HL-60/S4 (cell line): ENCODE measurements at regions not wholly inside any gene's neighbourhood (a gene's known extent, or its start where the extent isn't known, plus 50 kb on each side); places are given as distances from the start of the nearest gene placed in this dataset.
"Not testable (repeated sequence)": the region's sequence is repeated elsewhere in the genome, so short reads cannot be mapped to it uniquely, and the experiment has no call there.

Experiments used
- in situ Hi-C: fragments of 300-500 bp; cut with MboI; formaldehyde crosslinking; loops from 2 replicates; pipeline ENCODE4 v1.14.3; 2022; ENCODE audit warnings: low sequenced_read_pairs

DNA sequence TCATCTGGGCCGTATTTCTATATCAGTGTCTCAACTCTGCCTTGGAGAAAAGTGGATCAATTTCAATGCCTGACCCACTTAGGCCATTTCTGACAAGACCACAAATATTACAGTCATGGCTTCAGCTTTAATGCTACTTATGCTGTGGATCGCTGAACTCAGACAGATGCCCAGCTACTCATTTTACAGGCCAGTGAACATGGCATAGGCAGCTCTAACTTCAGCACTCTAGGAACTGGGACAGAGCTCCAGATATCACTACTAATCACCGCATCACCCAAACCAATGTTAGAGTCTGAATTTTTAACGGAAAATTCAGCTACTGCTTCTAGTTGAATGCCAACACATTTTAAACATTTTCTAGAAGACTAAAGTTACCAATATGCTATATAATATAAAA lies 809.6 kb upstream of the FRG1 start:
- in situ Hi-C loops = no loop called here

DNA sequence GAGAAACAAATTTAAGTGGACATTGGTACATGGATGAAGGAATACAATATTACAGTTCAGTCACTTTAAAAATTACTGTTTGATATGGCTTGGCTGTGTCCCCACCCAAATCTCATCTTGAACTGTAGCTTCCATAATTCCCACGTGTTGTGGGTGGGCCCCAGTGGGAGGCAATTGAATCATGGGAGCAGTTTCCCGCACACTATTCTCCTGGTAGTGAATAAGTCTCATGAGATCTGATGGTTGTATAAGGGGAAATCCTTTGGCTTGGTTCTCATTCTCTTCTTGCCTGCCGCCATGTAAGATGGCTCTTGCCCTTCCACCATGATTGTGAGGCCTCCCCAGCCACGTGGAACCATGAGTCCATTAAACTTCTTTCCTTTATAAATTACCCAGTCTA lies 804.2 kb upstream of the FRG1 start:
- in situ Hi-C loops = no loop called here

DNA sequence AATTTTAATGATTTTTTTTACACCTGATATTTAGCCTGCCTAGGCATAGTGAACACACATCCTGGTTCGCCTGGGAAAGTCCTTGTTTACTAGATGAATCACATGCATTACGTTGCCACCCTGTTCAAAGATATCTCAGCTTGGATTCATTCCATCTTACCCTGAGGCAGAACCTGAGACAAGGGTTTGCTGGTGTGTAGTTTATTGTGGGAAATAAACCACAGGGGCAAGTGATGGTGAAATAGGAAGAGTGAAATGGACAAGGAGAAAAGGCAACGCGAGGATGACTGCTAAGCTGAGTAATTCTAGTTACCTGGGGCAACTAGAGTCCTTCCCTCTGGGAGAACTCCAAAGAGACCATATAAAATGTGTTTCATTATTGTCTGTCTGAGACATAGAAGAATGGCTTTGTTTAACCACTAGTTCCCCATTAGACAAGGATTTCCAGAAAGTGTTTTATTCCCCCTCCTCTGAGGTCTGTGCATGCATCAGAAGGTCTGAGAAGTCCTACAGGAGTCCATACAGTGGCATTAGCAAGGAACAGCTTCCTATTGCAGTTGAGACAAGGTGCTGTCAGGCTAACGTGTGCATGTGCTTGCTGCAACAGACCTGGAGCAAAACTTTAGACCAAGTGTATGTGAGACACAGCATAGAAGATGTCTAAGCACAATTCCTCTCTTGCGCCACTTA lies 797.3 kb upstream of the FRG1 start:
- in situ Hi-C loops = no loop called here

DNA sequence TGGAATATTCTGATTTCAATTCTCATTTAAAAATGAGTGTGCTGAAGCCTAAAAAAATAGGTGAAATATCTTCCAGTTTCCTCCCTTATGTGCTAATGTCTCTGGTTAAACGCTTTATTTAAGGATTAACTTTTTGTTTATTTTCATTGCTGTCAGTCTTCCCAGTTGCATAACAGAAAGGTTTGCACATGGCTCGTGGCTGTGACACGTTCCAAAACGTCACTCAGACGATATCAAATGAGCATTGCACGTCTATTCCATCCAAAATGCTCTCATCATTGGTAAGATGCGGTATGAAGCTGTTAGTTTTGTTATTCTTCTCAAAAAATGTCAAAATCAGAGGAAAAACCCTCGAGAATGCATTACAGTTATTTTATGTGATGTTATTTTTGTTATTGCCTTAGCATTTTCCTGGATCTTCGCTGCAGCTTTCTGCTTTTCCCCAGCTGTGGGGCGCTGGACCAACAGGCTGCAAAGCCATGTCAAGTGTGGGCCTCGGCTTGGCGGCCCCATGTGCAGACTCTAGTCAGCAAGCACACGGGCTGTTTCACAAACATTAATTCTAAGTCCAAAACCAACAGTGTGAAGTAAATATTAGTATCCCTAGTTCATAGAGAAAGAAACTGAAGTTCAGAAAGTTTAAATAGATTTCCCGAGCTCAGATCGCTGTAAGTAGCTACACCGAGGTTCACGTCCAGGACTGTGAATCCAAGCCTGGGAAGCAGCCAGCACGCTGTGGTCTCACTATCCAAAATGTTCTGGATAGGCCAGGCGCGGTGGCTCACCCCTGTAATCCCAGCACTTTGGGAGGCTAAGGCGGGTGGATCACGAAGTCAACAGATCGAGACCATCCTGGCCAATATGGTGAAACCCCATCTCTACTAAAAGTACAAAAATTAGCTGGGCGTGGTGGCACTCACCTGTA lies 793.4 kb upstream of the FRG1 start:
- in situ Hi-C loops = no loop called here

DNA sequence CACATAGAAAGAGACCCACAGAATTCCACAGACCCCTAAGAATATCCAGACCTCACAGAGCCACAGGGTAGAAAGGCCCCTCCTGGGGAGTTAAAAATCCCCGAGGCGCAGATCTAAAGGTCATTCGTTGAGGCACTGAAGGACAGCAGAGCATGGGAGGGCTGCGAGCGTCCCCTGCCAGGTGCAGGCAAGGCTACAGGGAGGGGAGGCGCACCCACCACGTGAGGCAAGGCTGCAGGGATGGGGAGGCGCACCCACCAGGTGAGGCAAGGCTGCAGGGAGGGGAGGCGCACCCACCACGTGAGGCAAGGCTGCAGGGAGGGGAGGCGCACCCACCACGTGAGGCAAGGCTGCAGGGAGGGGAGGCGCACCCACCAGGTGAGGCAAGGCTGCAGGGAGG lies 785.6 kb upstream of the FRG1 start:
- in situ Hi-C loops = not testable (repeated sequence)

DNA sequence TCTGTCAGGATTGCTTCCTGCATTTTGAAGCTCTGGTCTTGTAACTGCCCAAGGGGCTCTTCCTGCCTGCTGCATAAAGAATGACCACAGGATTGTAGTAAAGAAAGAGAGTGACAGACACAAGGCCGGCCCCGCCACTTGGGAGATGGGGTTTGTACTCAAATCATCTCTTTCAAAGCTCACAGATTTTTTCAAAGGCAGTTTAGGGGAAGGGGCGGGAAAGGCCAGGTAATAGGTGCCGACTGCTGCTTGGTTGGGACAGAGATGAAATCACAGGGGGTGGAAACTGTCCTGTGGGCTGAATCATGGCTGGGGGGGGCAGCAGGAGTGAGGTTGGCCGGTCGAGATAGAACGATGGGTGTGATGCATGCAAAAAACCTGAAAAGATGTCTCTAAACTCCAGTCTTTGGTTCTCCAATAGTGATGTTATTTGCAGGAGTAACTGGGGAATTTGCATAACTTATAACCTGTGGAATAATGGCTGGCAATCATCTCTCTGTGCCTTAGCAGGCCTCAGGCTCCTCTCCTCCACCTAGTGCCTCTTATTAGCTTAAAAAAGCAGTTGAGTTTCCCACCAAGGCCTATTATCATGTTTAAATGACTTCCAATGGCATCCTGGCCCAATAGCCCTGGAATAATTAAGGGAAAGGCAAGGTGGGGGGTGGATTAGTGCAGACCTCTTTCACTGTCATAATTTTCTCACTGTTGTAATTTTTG lies 778.4 kb upstream of the FRG1 start:
- in situ Hi-C loops = no loop called here

DNA sequence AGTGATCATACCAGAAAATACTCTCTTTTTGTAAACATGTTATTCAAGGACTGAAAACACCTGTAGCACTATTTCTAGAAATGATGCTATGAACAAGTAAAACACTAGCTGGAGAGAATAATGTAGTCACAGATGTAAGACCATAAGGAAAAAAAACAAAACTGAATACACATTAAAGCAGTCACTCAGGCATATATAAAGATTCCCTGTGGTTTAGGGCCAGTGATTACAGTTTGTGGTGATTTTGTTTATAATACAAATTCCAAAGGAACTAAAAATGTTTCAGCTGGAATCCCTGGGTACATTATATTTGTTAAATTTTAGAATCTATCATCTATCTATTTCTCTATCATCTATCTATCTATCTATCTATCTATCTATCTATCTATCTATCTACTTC lies 777.8 kb upstream of the FRG1 start:
- in situ Hi-C loops = no loop called here

DNA sequence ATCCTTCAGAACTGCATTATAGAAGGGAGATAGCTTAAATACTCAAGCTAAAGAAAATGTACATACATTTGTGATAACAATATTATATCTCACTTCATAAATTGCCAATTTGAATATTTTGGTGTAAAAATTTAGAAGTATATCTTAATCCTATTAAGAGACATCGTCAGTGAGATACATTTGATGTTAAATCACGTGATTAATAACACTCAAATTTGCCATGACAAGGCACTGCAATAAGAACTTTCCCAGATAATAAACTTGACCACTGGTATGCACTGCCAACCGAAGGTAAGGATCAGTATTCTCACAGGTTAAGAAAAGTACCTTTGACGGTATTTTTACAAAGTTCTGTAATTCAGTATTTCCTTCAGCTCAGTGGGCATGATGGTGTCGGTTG lies 764.7 kb upstream of the FRG1 start:
- in situ Hi-C loops = no loop called here

DNA sequence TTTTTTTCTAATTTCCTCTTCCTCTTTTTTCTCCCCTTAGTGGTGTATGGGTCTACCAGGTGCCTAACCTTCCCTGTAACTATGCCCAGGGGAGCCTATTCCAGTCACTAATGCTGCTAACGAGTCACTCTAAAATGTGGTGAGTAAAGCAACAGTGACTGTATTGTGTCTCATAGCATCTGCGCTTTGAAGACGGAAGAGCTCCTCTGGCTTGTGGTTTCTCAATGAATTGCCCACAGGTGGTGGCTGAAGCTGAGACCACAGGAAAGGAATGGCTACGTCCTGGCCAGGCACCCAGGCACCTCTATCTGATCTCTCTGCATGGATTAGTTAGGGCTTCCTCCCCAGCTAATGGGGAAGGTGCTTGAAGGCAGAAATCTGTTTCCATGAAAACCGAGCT lies 763.5 kb upstream of the FRG1 start:
- in situ Hi-C loops = no loop called here

DNA sequence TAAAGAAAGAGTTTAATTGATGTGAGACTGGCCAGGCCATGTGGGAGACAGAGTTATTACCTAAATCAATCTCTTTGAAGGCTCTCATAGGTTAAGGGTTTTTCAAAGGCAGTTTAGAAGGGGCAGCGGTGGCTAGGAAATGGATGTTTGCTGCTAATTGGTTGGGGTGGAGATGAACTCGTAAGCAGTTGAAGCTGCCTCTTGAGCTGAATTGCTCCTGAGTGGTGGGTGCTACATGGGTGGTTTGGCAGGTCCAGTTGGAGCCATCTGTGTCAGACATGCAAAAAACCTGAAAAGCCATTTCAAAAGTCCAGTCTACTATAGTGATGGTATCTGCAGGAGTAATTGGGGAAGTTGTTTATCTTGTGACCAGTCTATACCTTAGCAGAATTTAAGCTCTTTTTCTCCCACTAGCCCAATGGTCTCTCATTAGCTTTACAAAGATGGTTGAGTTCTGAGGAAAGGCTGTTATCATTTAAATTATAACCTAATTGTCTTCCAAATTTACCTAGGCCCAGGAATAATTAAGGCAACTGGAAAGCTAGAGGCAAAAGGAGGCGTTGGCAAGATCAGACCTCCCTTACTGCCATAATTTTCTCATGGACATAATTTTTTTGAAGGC lies 762.4 kb upstream of the FRG1 start:
- in situ Hi-C loops = no loop called here

DNA sequence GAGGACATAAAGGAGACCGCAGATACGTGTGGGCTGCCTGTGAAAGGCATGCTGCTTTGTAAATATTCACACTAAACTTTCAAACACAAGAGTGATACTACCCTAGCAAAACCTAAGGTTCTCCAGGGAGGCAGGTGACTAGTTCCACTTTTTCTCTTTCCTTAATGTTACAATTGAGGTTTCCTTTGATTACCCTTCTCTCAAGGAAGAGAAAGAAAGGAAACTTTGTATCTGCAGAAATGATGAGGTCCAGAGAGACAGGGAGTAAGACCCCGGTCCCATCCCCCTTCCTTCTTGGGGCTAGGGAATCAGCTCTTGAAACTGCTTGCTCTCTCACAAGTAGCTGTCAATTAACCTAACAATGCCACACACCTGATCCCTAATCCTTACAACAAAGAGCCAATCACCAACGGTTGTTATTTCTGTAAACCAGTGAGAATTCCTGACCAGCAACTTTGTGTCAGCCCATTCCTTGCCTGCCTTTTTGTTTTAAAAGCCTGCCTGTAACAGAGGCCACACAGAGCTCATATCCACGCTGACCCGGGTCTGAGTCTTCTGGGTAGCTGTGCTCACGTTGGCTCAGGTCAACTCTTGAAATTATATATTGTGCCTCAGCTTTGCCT lies 754.8 kb upstream of the FRG1 start:
- in situ Hi-C loops = no loop called here

DNA sequence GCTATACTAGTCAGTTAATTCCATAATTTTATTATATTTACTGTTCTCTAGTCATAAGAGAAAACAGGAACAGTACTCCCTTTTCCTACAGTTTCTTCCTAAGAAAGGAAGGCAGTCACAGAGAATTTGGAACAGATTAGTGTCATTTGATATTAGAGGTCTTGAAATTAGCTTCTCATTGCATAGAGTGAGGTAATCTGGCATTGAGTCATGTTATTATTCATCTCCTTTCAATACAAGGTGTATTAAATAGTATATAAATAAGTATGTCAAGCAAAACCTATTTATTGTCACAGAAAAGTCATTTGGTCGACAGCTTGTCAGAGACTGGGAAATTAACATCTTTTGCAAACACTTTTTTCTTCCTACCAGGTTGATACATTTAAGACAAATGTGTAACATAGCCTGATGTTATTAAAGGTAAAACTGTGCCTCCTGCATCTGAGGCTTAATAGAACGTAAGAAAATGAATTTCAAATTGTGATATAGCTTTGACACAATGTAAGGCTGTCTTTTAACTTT lies 753.1 kb upstream of the FRG1 start:
- in situ Hi-C loops = no loop called here

DNA sequence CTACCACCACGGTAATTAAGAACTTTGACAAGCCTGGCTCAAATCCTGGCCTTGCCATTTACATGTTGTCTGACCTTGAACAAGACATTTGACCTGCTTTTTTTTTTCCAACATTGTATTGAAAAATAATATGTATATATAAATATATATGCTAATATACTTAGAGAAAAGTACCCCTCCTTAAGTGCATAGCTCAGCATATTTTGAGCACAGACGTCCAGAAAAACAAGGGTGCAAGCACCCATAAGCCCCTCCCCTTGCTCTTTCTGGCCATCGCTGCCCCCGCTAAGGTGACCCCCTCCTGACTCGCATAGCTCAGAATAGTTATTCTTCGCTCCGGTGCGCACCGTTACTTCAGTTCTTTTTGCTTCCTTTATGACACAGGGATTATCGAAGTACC lies 742.0 kb upstream of the FRG1 start:
- in situ Hi-C loops = no loop called here

DNA sequence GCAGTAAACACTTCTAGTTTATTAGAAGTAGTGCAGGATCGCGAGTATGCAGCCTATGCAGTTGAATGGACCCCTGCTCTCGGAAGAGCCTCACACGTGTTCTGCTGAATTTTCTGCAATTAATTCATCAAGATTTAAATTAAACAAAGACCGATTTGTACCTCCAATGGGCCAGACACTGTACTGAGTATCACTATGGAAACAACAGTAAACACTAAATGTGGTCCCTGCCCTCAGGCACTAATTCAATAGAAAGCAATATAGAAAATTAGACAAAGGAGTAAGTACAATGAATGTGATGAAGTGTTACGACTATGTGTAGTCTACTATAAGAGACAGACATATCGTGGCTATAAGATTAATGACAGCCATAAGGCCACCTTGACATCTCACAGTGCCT lies 740.3 kb upstream of the FRG1 start:
- in situ Hi-C loops = no loop called here

DNA sequence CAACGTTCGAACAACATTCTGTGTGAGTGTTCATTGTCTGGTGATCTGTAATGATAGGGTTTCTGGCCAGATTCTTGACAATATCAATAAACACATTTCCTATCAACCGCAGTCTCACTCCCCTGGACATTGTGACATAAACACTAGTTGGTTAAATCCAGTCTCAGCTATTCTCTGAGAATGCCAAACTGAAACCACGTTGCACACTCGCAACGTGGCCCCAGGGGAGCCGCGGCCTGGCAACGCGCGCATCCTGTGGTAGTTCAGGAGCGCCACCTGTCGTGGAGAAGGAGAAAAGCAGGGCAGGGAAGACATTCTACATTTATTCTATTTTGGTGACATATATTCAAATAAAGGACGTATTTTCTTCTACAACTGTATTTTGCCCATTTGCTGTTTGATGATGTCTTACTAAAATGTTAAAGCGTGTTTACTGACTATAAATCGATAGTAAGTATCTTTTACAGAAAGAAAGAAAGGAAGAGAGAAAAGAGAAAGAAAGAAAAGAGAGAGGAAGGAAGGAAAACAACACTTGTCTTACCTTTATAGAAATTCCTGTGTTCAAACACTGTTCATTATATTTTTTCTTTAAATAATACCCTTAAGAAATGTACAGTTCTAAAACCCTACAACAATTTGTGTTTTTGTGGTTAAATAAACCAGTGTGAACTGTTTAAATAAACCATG lies 738.3 kb upstream of the FRG1 start:
- in situ Hi-C loops = no loop called here

DNA sequence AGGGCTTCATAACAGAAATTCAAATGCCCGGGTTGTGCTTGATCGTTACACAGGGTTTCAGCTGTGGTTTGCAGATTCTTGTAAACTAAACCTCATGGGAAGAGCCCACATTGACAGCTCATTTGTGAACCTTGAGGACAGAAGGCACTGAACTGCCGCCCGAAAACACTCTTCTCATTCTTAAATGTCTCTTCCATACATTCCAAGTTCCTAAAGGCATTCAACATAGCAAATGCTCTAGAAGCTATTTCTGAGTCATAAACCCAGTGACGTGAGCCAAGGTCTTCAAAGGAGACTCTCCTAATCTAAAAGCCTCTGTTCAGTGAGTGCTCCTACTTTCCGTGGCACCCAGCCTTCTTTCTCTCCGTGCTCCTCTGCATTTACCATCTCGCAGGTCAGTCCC lies 737.8 kb upstream of the FRG1 start:
- in situ Hi-C loops = no loop called here

DNA sequence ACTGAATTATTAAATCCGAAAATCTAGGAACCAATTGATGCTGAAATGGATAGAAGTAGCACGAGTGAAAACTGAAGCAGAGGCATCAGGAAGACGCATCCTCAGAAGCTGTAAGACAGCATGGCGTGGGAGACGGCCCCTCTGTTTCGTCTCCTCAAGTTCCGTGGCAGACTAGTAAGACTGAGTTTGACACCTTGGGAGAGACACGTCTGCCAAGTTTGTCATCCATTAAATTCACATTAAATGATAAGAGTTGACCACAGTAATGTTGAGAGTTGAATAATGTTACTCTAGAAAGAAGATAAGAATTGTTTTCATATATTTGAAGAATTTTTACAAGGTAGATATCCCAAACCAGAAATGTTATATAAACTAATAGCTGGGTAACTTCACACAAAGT lies 736.1 kb upstream of the FRG1 start:
- in situ Hi-C loops = no loop called here

DNA sequence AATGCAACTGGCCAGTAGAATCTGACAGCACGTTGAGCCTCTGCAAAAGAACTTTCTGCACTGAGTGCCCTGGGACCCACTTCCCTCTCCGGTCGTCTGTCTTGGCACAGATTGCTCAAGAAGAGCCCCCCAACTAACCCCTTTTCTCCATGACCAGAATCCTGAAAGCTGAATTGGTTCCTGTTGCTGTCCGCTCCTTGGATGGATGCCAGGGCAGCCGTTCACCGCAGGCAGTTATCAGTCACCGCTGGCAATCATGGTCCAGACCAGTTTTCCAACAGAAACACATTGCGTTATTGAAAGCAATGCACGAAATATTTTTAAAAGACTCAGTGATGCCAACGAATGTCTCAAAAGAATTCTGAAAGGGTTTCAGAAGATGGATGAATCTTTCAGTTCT lies 733.7 kb upstream of the FRG1 start:
- in situ Hi-C loops = no loop called here

DNA sequence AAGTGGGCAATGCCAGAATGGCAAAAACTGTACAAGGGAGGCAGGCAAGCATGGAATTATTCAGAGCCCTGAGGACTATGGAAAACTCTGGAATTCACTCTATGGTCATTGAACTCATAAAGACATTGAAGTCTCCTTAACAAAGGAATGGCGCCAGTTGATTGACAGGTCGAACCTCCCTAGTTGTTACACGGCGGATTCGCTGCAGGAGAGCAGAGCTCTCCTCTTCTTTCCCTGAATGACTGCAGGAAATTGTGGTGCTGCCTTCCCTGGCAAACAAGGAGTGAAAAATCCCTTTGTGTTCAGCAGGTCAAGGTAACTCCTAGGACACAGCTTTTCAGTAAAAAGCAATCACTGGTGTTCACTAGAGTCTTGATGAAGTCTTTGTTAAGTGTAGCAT lies 732.8 kb upstream of the FRG1 start:
- in situ Hi-C loops = no loop called here

DNA sequence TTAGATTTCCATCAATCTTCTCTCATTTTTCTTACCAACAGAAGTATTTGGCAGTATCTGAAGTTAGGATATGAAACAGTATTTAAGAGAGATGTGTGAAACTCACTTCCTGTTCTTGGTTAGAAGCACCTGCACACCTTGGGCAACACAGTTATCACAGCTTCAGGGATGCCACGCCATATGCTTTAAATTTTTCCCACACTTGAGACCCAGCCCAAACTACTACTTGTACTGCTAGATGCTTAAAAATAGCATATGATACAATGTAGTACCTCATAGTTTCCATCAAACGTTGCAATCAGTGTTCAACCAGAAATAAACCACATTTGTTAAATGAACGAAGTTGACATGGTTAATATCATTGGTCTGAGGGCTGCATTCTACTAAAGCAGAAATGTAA lies 725.1 kb upstream of the FRG1 start:
- in situ Hi-C loops = no loop called here
